ENCODE measurements at regions not wholly inside any gene's neighbourhood (a gene's known extent, or its start where the extent isn't known, plus 50 kb on each side); places are given as distances from the start of the nearest gene placed in this dataset.
"Not testable (repeated sequence)": the region's sequence is repeated elsewhere in the genome, so short reads cannot be mapped to it uniquely, and the experiment has no call there.

- no peak for DNase-seq
- intact Hi-C loops (cut with DNase I), result no loop called here
These were observed 194.3 kb upstream of the IGFBP3 start for GRCh38 chr7:46115410-46115809.

- no peak for DNase-seq
- intact Hi-C loops (cut with DNase I), result no loop called here
These were observed 188.4 kb upstream of the IGFBP3 start for GRCh38 chr7:46109437-46109836.

GRCh38 chr7:46108272-46108671, 187.2 kb upstream of the IGFBP3 start:
- intact Hi-C loops (cut with DNase I), result no loop called here
- DNase-seq, result peak in 1 of 10 donors; percentile 55

GRCh38 chr7:46107610-46108217, 186.6 kb upstream of the IGFBP3 start:
- no peak for DNase-seq
- intact Hi-C loops (cut with DNase I), result no loop called here

GRCh38 chr7:46100521-46100920, 179.4 kb upstream of the IGFBP3 start:
- intact Hi-C loops (cut with DNase I), result no loop called here

GRCh38 chr7:46099076-46099475, 178.0 kb upstream of the IGFBP3 start:
- DNase-seq, result no peak
- intact Hi-C loops (cut with DNase I), result no loop called here

More at GRCh38 chr7:46100521-46100920, 179.4 kb upstream of the IGFBP3 start:
- no peak for DNase-seq

- intact Hi-C loops (cut with DNase I), result no loop called here
- DNase-seq, result no peak
These were observed 170.0 kb upstream of the IGFBP3 start for GRCh38 chr7:46091071-46091470.

- intact Hi-C loops (cut with DNase I), result no loop called here
- no peak for DNase-seq
These were observed 168.2 kb upstream of the IGFBP3 start for GRCh38 chr7:46089281-46089680.

- intact Hi-C loops (cut with DNase I); DNase-seq: not testable (repeated sequence)
These were observed 167.4 kb upstream of the IGFBP3 start for GRCh38 chr7:46088486-46088885.

GRCh38 chr7:46080595-46081159, 159.6 kb upstream of the IGFBP3 start:
- intact Hi-C loops (cut with DNase I), result no loop called here

GRCh38 chr7:46079421-46079820, 158.3 kb upstream of the IGFBP3 start:
- no peak for DNase-seq

More at GRCh38 chr7:46080595-46081159, 159.6 kb upstream of the IGFBP3 start:
- DNase-seq, result no peak

GRCh38 chr7:46076527-46076926, 155.5 kb upstream of the IGFBP3 start:
- intact Hi-C loops (cut with DNase I), result no loop called here
- DNase-seq, result no peak

More at GRCh38 chr7:46079421-46079820, 158.3 kb upstream of the IGFBP3 start:
- intact Hi-C loops (cut with DNase I), result no loop called here

- intact Hi-C loops (cut with DNase I), result no loop called here
- DNase-seq, result no peak
These were observed 151.7 kb upstream of the IGFBP3 start for GRCh38 chr7:46072722-46073121.

- intact Hi-C loops (cut with DNase I), result no loop called here
- no peak for DNase-seq
These were observed 150.5 kb upstream of the IGFBP3 start for GRCh38 chr7:46071601-46072000.

- intact Hi-C loops (cut with DNase I), result no loop called here
- DNase-seq, result no peak
These were observed 150.0 kb upstream of the IGFBP3 start for GRCh38 chr7:46071076-46071475.

- DNase-seq, result no peak
- intact Hi-C loops (cut with DNase I), result no loop called here
These were observed 147.1 kb upstream of the IGFBP3 start for GRCh38 chr7:46068159-46068558.

GRCh38 chr7:46059308-46060020, 138.4 kb upstream of the IGFBP3 start:
- intact Hi-C loops (cut with DNase I), result no loop called here
- peak in 1 of 10 donors; percentile 57 for DNase-seq

GRCh38 chr7:46058086-46058823, 137.2 kb upstream of the IGFBP3 start:
- DNase-seq, result no peak
- intact Hi-C loops (cut with DNase I), result no loop called here

- intact Hi-C loops (cut with DNase I), result no loop called here
- no peak for DNase-seq
These were observed 133.8 kb upstream of the IGFBP3 start for GRCh38 chr7:46054915-46055314.

GRCh38 chr7:46054272-46054671, 133.2 kb upstream of the IGFBP3 start:
- intact Hi-C loops (cut with DNase I), result no loop called here
- no peak for DNase-seq

GRCh38 chr7:46047581-46047980, 126.5 kb upstream of the IGFBP3 start:
- intact Hi-C loops (cut with DNase I), result no loop called here
- DNase-seq, result no peak
